ENCODE measurements at regions not wholly inside any gene's neighbourhood (a gene's known extent, or its start where the extent isn't known, plus 50 kb on each side); places are given as distances from the start of the nearest gene placed in this dataset.

DNA sequence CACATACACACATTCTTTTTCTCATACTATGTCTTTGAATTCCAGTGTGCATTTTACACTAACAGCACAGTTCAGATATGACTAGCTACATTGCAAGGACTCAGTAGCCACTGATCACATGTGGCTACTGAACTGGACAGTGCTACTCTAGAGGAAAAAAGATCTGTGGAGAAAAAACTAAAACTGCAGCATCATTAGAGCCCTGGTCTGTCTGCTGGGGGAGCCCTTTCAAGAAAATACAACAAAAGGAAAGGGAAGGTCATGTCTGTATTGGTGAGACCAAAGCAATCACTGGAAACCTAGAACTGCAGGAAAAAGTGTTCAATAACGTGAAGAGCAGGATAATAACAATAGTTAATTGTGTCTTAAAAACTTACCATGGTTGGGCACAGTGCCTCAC lies 132.3 kb upstream of the JARID2 start:
- Histone ChIP-seq H3K36me3 (ENCODE audit: insufficient read depth, low read length) (no peaks in the 10 kb centered on the region), H3K27me3 (ENCODE audit: insufficient read depth, low read length) (peaks cover 4% of the 10 kb centered on the region), H3K9me3 (ENCODE audit: low read depth, low read length) (no peaks in the 10 kb centered on the region), H3K4me3 (ENCODE audit: insufficient read depth, low read length) (no peak overlapping the region), H3K4me2 (ENCODE audit: insufficient read depth, low read length) (no peak overlapping the region), H4K20me1 (ENCODE audit: insufficient read depth, low read length) (no peaks in the 10 kb centered on the region), H3K79me2 (ENCODE audit: insufficient read depth, low read length) (no peaks in the 10 kb centered on the region), H2AFZ (ENCODE audit: low read length) (no peak overlapping the region), H3K27ac (ENCODE audit: low read depth, low read length) (no peak overlapping the region), H3K4me1 (ENCODE audit: insufficient read depth, low read length) (no peaks in the 10 kb centered on the region)
- DNase-seq (ENCODE audit: insufficient read length, low spot score, missing footprints), result no peak
- TF ChIP-seq CTCF (IDR thresholded peaks at IDR 0.05; ENCODE audit: extremely low read depth, low read depth, low read length), result no peak

DNA sequence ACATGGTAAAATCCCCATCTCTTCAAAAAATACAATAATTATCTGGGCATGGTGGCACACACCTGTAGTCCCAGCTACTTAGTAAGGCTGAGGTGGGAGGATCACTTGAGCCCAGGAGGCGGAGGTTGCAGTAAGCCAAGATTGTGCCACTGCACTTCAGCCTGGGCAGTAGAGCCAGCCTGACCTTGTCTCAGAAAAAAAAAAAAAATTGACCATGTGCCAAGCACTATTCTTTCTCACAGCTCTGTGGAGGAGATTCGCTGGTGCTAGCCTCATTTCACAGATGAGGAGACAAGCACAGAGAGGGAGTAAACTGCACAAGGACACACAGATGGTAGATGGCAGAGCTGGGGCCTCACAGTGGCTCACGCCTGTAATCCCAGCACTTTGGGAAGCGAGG lies 131.8 kb upstream of the JARID2 start:
- H3K4me3 ChIP-seq (ENCODE audit: insufficient read depth, low read length), result no peak overlapping the region
- H3K27me3 ChIP-seq (ENCODE audit: insufficient read depth, low read length), result peaks cover 4% of the 10 kb centered on the region
- no peaks in the 10 kb centered on the region for H4K20me1 ChIP-seq (ENCODE audit: insufficient read depth, low read length)
- H3K27ac ChIP-seq (ENCODE audit: low read depth, low read length), result no peak overlapping the region
- H3K36me3 ChIP-seq (ENCODE audit: insufficient read depth, low read length), result no peaks in the 10 kb centered on the region
- no peak overlapping the region for H2AFZ ChIP-seq (ENCODE audit: low read length)
- DNase-seq (ENCODE audit: insufficient read length, low spot score, missing footprints), result no peak
- TF ChIP-seq CTCF (IDR thresholded peaks at IDR 0.05; ENCODE audit: extremely low read depth, low read depth, low read length), result no peak
- H3K4me1 ChIP-seq (ENCODE audit: insufficient read depth, low read length), result no peaks in the 10 kb centered on the region
- no peak overlapping the region for H3K4me2 ChIP-seq (ENCODE audit: insufficient read depth, low read length)
- no peaks in the 10 kb centered on the region for H3K79me2 ChIP-seq (ENCODE audit: insufficient read depth, low read length)
- H3K9me3 ChIP-seq (ENCODE audit: low read depth, low read length), result no peaks in the 10 kb centered on the region

- DNase-seq (ENCODE audit: insufficient read length, low spot score, missing footprints), result no peak
- H2AFZ ChIP-seq (ENCODE audit: low read length), result peak overlapping the region; percentile 15
- no peaks in the 10 kb centered on the region for H4K20me1 ChIP-seq (ENCODE audit: insufficient read depth, low read length)
- no peaks in the 10 kb centered on the region for H3K79me2 ChIP-seq (ENCODE audit: insufficient read depth, low read length)
- TF ChIP-seq CTCF (IDR thresholded peaks at IDR 0.05; ENCODE audit: extremely low read depth, low read depth, low read length), result no peak
- no peaks in the 10 kb centered on the region for H3K9me3 ChIP-seq (ENCODE audit: low read depth, low read length)
- no peak overlapping the region for H3K4me2 ChIP-seq (ENCODE audit: insufficient read depth, low read length)
- no peak overlapping the region for H3K27ac ChIP-seq (ENCODE audit: low read depth, low read length)
- H3K36me3 ChIP-seq (ENCODE audit: insufficient read depth, low read length), result no peaks in the 10 kb centered on the region
- H3K27me3 ChIP-seq (ENCODE audit: insufficient read depth, low read length), result peaks cover 4% of the 10 kb centered on the region
- H3K4me1 ChIP-seq (ENCODE audit: insufficient read depth, low read length), result no peaks in the 10 kb centered on the region
- H3K4me3 ChIP-seq (ENCODE audit: insufficient read depth, low read length), result no peak overlapping the region
These were observed 129.0 kb upstream of the JARID2 start for GRCh38 chr6:15116889-15117288.

GRCh38 chr6:15121443-15121842 lies 124.4 kb upstream of the JARID2 start:
- no peak overlapping the region for H3K4me2 ChIP-seq (ENCODE audit: insufficient read depth, low read length)
- no peaks in the 10 kb centered on the region for H3K79me2 ChIP-seq (ENCODE audit: insufficient read depth, low read length)
- DNase-seq (ENCODE audit: insufficient read length, low spot score, missing footprints), result no peak
- H3K27ac ChIP-seq (ENCODE audit: low read depth, low read length), result no peak overlapping the region
- H3K9me3 ChIP-seq (ENCODE audit: low read depth, low read length), result no peaks in the 10 kb centered on the region
- H2AFZ ChIP-seq (ENCODE audit: low read length), result no peak overlapping the region
- H3K4me3 ChIP-seq (ENCODE audit: insufficient read depth, low read length), result no peak overlapping the region
- H3K27me3 ChIP-seq (ENCODE audit: insufficient read depth, low read length), result peaks cover 4% of the 10 kb centered on the region
- no peaks in the 10 kb centered on the region for H4K20me1 ChIP-seq (ENCODE audit: insufficient read depth, low read length)
- no peak for TF ChIP-seq CTCF (IDR thresholded peaks at IDR 0.05; ENCODE audit: extremely low read depth, low read depth, low read length)
- no peaks in the 10 kb centered on the region for H3K4me1 ChIP-seq (ENCODE audit: insufficient read depth, low read length)
- H3K36me3 ChIP-seq (ENCODE audit: insufficient read depth, low read length), result no peaks in the 10 kb centered on the region
